ENCODE measurements at regions not wholly inside any gene's neighbourhood (a gene's known extent, or its start where the extent isn't known, plus 50 kb on each side); places are given as distances from the start of the nearest gene placed in this dataset.

- Histone ChIP-seq H3K9ac (ENCODE audit: insufficient read depth in 1 of 2, low read length in 2 of 2) (no peak overlapping the region), H3K4me1 (ENCODE audit: control insufficient read depth in 5 of 5, insufficient read depth in 5 of 5, low read length in 5 of 5) (no peaks in the 10 kb centered on the region), H3K36me3 (ENCODE audit: control insufficient read depth in 4 of 4, insufficient read depth in 4 of 4, low read length in 4 of 4) (no peaks in the 10 kb centered on the region), H3K27me3 (ENCODE audit: control insufficient read depth in 3 of 3, insufficient read depth in 3 of 3, low read length in 2 of 3) (no peaks in the 10 kb centered on the region), H3K4me3 (no peak overlapping the region), H3K27ac (ENCODE audit: low read depth in 1 of 2, low read length in 1 of 2) (no peak overlapping the region), H3K9me3 (ENCODE audit: control insufficient read depth in 4 of 4, insufficient read depth in 3 of 4, low read length in 3 of 4) (no peaks in the 10 kb centered on the region)
- 61 to 87% methylated on average over 3 of the region's 3 CpGs for whole genome bisulfite sequencing, 2 donors
- no peak for TF ChIP-seq CTCF (IDR thresholded peaks at IDR 0.05; ENCODE audit: control extremely low read depth, extremely low read depth)
- DNase-seq (no peak), ATAC-seq (ENCODE audit: insufficient read depth, low FRiP score) (no peak)
Measured at GRCh38 chrX:55149242-55149641, 60.4 kb downstream of the PAGE2 start.

DNA sequence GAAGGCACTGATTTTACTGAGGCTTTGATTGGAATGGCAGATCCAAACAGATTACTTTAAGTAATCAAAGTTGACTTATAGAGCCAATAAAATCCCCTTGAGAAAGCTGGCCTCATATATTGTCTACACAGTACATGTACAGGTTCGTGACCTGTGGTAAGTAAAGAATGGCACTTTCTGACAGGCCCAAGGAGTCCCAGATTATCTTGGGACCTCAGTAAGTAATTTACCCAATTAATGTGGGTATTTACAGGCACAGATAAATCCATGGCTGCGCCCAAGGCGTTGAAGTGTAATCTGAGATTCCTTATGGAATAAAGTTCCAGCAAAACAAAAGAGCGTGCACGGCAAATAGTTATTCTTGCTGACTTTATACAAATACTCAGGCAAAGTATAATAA, 62.4 kb downstream of the PAGE2 start:
- ATAC-seq (ENCODE audit: insufficient read depth, low FRiP score): no peak
- 86 to 98% methylated on average over 5 of the region's 5 CpGs for WGBS, 2 donors
- TF ChIP-seq CTCF (IDR thresholded peaks at IDR 0.05; ENCODE audit: control extremely low read depth, extremely low read depth): no peak
- Histone ChIP-seq H3K4me3 (no peak overlapping the region), H3K4me1 (ENCODE audit: control insufficient read depth in 5 of 5, insufficient read depth in 5 of 5, low read length in 5 of 5) (no peaks in the 10 kb centered on the region), H3K27ac (ENCODE audit: low read depth in 1 of 2, low read length in 1 of 2) (no peak overlapping the region), H3K36me3 (ENCODE audit: control insufficient read depth in 4 of 4, insufficient read depth in 4 of 4, low read length in 4 of 4) (peaks cover 0 to 3% (median under 1%) of the 10 kb centered on the region in 4 donors), H3K27me3 (ENCODE audit: control insufficient read depth in 3 of 3, insufficient read depth in 3 of 3, low read length in 2 of 3) (no peaks in the 10 kb centered on the region), H3K9me3 (ENCODE audit: control insufficient read depth in 4 of 4, insufficient read depth in 3 of 4, low read length in 3 of 4) (no peaks in the 10 kb centered on the region), H3K9ac (ENCODE audit: insufficient read depth in 1 of 2, low read length in 2 of 2) (no peak overlapping the region)
- DNase-seq: no peak

GRCh38 chrX:55159551-55159950, 60.6 kb upstream of the PAGE5 start:
- no peak for TF ChIP-seq CTCF (IDR thresholded peaks at IDR 0.05; ENCODE audit: control extremely low read depth, extremely low read depth)
- H3K27me3 ChIP-seq (ENCODE audit: control insufficient read depth in 3 of 3, insufficient read depth in 3 of 3, low read length in 2 of 3): no peaks in the 10 kb centered on the region
- peaks cover 0 to 3% (median under 1%) of the 10 kb centered on the region in 4 donors for H3K36me3 ChIP-seq (ENCODE audit: control insufficient read depth in 4 of 4, insufficient read depth in 4 of 4, low read length in 4 of 4)
- H3K9me3 ChIP-seq (ENCODE audit: control insufficient read depth in 4 of 4, insufficient read depth in 3 of 4, low read length in 3 of 4): no peaks in the 10 kb centered on the region
- H3K9ac ChIP-seq (ENCODE audit: insufficient read depth in 1 of 2, low read length in 2 of 2): no peak overlapping the region
- DNase-seq: peak in 1 of 3 donors; percentile 15
- H3K4me1 ChIP-seq (ENCODE audit: control insufficient read depth in 5 of 5, insufficient read depth in 5 of 5, low read length in 5 of 5): peaks cover 0 to 5% (median 0%) of the 10 kb centered on the region in 5 donors
- H3K4me3 ChIP-seq: no peak overlapping the region
- 31 to 42% methylated on average over 3 of the region's 3 CpGs for WGBS, 2 donors
- no peak overlapping the region for H3K27ac ChIP-seq (ENCODE audit: low read depth in 1 of 2, low read length in 1 of 2)
- ATAC-seq (ENCODE audit: insufficient read depth, low FRiP score): no peak

Data from lung (tissue), 11 donors.